ENCODE measurements at regions not wholly inside any gene's neighbourhood (a gene's known extent, or its start where the extent isn't known, plus 50 kb on each side); places are given as distances from the start of the nearest gene placed in this dataset.
"Not testable (repeated sequence)": the region's sequence is repeated elsewhere in the genome, so short reads cannot be mapped to it uniquely, and the experiment has no call there.

- TF ChIP-seq, protein P1, sequence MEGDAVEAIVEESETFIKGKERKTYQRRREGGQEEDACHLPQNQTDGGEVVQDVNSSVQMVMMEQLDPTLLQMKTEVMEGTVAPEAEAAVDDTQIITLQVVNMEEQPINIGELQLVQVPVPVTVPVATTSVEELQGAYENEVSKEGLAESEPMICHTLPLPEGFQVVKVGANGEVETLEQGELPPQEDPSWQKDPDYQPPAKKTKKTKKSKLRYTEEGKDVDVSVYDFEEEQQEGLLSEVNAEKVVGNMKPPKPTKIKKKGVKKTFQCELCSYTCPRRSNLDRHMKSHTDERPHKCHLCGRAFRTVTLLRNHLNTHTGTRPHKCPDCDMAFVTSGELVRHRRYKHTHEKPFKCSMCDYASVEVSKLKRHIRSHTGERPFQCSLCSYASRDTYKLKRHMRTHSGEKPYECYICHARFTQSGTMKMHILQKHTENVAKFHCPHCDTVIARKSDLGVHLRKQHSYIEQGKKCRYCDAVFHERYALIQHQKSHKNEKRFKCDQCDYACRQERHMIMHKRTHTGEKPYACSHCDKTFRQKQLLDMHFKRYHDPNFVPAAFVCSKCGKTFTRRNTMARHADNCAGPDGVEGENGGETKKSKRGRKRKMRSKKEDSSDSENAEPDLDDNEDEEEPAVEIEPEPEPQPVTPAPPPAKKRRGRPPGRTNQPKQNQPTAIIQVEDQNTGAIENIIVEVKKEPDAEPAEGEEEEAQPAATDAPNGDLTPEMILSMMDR (IDR thresholded peaks at IDR 0.05; ENCODE audit: insufficient read depth, low read length, missing control alignments): no peak
- no peak for DNase-seq (ENCODE audit: low read depth, low spot score)
- ChIA-PET POLR2A (no interaction called here), CTCF (no interaction called here)
- H3K4me3 ChIP-seq (ENCODE audit: low read depth, low read length): no peak overlapping the region
Observed at GRCh38 chr6:67011441-67011840, 1304.4 kb upstream of the EYS start.

DNA sequence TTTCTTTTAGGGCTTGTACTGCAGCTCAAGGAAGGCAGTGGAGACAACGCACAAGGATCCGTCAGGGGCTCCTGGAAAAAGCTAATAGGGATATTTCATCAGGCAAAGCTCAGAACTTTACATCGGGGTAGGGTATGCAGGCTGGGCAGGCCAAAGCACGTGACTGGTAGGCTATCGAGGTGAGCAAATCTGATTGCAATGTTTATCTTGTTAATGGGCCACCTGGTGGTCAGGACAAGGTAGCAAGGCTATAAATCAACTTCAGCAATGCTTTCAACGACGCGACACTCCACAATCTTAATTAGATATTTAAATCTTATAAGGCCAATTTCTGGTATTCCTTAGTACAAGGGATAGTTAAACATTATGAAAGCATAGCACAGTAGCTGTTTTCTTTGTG, 1302.8 kb upstream of the EYS start:
- TF ChIP-seq, protein P1 (IDR thresholded peaks at IDR 0.05; ENCODE audit: insufficient read depth, low read length, missing control alignments): no peak
- DNase-seq (ENCODE audit: low read depth, low spot score): no peak
- POLR2A ChIA-PET: no interaction called here
- H3K4me3 ChIP-seq (ENCODE audit: low read depth, low read length): no peak overlapping the region
- CTCF ChIA-PET: no interaction called here

DNA sequence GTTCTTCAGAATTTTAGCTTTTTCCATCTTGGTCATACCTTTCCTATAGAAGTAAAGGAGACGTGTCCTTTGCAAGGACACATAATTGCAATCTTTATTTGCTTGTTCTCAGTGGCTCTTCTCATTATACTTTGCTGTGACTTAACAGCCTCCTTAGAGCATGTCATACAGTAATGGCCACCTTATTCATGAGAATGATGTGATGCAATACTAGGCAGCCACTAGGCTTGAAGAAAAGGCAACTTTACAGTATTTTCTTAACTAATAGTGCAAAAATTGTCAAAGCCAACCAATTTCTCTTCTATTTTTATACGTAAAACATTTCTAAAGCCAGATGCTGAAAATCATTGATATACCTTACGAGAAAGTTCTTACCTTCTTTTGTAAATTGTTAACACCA, 1296.8 kb upstream of the EYS start:
- ChIA-PET POLR2A (no interaction called here), CTCF (no interaction called here)

GRCh38 chr6:67000121-67000520, 1293.1 kb upstream of the EYS start:
- DNase-seq (ENCODE audit: low read depth, low spot score): no peak
- TF ChIP-seq, protein P1 (IDR thresholded peaks at IDR 0.05; ENCODE audit: insufficient read depth, low read length, missing control alignments): no peak
- no peak overlapping the region for H3K4me3 ChIP-seq (ENCODE audit: low read depth, low read length)
- CTCF ChIA-PET: no interaction called here
- POLR2A ChIA-PET: no interaction called here

More for the DNA sequence above, 1296.8 kb upstream of the EYS start:
- TF ChIP-seq, protein P1 (IDR thresholded peaks at IDR 0.05; ENCODE audit: insufficient read depth, low read length, missing control alignments): no peak
- DNase-seq (ENCODE audit: low read depth, low spot score): no peak
- no peak overlapping the region for H3K4me3 ChIP-seq (ENCODE audit: low read depth, low read length)

GRCh38 chr6:66997579-66997978, 1290.6 kb upstream of the EYS start:
- CTCF ChIA-PET; DNase-seq (ENCODE audit: low read depth, low spot score); POLR2A ChIA-PET; H3K4me3 ChIP-seq (ENCODE audit: low read depth, low read length): not testable (repeated sequence)

DNA sequence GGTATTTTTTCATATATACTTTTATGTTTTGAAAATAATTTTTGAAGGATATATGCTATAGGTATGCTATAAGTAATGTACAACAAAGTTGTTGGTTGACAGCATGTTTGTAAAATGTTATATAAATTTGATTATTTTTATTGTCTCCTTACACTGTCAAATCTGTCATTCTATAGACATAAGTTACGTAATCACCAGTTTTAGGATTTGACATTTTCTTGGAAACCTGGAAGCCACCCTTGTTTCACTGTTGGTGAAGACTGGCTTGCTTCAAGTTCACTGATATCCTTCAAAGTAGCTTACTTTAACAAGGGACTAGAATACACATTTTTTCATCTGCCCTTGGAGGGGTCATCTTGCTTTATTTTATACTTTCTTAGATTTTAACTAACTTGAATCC, 1288.6 kb upstream of the EYS start:
- ChIA-PET POLR2A (no interaction called here), CTCF (no interaction called here)
- TF ChIP-seq, protein P1 (IDR thresholded peaks at IDR 0.05; ENCODE audit: insufficient read depth, low read length, missing control alignments): no peak
- no peak overlapping the region for H3K4me3 ChIP-seq (ENCODE audit: low read depth, low read length)
- DNase-seq (ENCODE audit: low read depth, low spot score): no peak

DNA sequence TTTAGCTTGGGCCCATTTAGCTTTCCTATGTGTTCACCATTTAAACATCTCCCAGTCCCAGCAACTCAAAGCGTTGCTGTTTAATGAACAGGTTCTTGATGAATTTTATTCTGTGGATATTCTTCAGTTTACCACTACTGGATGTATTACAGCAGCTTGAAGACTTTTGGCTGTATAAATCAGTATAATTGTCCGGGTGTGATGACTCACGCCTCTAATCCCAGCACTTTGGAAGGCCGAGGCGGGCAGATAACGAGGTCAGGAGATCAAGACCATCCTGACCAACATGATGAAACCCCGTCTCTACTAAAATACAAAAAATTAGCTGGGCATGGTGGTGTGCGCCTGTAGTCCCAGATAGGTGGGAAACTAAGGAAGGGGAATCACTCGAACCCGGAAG, 1286.7 kb upstream of the EYS start:
- POLR2A ChIA-PET; DNase-seq (ENCODE audit: low read depth, low spot score); H3K4me3 ChIP-seq (ENCODE audit: low read depth, low read length): not testable (repeated sequence)

DNA sequence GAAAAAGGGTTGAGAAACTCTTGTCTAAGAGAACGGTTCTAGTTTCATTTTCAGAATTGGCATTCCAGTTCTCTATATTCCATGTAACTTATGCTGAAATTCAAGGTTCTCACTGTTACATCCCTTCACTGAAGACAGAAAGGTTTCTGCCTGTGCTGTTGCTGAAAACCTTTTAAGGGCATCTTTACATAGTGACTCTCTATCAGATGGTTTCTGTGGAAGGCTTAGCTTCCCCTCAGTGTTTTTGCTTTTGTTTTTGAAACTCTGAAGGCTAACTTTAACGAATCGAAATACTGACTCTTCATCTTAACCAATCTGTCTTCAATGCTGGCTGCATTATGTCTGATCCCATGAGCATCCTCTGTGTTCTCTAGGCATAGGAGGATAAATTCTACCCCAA, 1286.2 kb upstream of the EYS start:
- no peak overlapping the region for H3K4me3 ChIP-seq (ENCODE audit: low read depth, low read length)
- POLR2A ChIA-PET: no interaction called here
- DNase-seq (ENCODE audit: low read depth, low spot score): no peak
- TF ChIP-seq, protein P1 (IDR thresholded peaks at IDR 0.05; ENCODE audit: insufficient read depth, low read length, missing control alignments): no peak
- CTCF ChIA-PET: no interaction called here

More for the DNA sequence above, 1286.7 kb upstream of the EYS start:
- CTCF ChIA-PET: not testable (repeated sequence)

All from AG04449 (cell line).